IPS DF 6.9 (cell line): ENCODE measurements at regions not wholly inside any gene's neighbourhood (a gene's known extent, or its start where the extent isn't known, plus 50 kb on each side); places are given as distances from the start of the nearest gene placed in this dataset.

Source experiments
- DNase-seq: peaks from one replicate; pipeline ENCODE4 v3.0.0-alpha.2; 2013; ENCODE audit warnings: low read depth, low spot score
- H3K27ac ChIP-seq: one replicate; pipeline ENCODE4 v1.5.1; 2013; ENCODE audit warnings: low read length, control low read depth
- H3K27me3 ChIP-seq: 2 replicates; pipeline ENCODE4 v1.6.1; 2013; ENCODE audit warnings: mild to moderate bottlenecking, low read length; ENCODE audit not compliant: control insufficient read depth, insufficient read depth
- H3K36me3 ChIP-seq: 2 replicates; pipeline ENCODE4 v1.6.1; 2013; ENCODE audit warnings: low read length; ENCODE audit not compliant: control insufficient read depth, insufficient read depth
- H3K4me1 ChIP-seq: 2 replicates; pipeline ENCODE4 v1.6.1; 2013; ENCODE audit warnings: low read length; ENCODE audit not compliant: control insufficient read depth, insufficient read depth
- H3K4me3 ChIP-seq: 2 replicates; pipeline ENCODE4 v1.5.1; 2013; ENCODE audit warnings: mild to moderate bottlenecking, low read length
- H3K9me3 ChIP-seq: 2 replicates; pipeline ENCODE4 v1.6.1; 2013; ENCODE audit warnings: low read length, inconsistent platforms; ENCODE audit not compliant: control insufficient read depth, insufficient read depth
- WGBS: extraction: QIAGEN DNeasy Blood & Tissue Kit; methylation state at CpG from one replicate; pipeline ENCODE4 v1.1.7; 2013; ENCODE audit warnings: mixed read lengths, missing lambda C conversion rate; ENCODE audit not compliant: insufficient read length, insufficient coverage; 5-methylcytosine and 5-hydroxymethylcytosine counted together

DNA sequence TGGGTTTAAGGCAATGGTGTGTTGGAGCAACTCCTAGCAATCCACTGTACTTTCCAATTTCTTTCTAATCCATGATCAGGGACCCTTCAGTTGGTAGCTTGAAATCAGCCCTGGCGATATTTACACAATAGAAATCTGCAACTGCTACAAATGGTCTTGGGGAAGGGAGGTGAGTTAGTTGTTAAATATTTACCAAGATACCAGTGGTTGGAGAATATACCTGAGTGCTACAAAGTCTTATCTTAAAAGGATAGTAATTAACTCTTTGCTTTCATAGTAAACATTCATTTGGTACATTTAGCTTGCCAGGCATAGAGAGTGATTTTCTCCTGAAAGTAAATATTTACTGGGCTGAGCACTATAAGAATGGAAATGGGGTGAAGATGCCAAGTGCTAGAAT lies 568.2 kb downstream of the BCKDHB start:
- no CpG with 5 or more reads among the region's 1 CpG for WGBS
- Histone ChIP-seq H3K36me3 (no peaks in the 10 kb centered on the region), H3K27me3 (no peaks in the 10 kb centered on the region), H3K4me1 (no peaks in the 10 kb centered on the region), H3K27ac (no peak overlapping the region), H3K4me3 (no peak overlapping the region), H3K9me3 (no peaks in the 10 kb centered on the region)
- DNase-seq, result no peak

DNA sequence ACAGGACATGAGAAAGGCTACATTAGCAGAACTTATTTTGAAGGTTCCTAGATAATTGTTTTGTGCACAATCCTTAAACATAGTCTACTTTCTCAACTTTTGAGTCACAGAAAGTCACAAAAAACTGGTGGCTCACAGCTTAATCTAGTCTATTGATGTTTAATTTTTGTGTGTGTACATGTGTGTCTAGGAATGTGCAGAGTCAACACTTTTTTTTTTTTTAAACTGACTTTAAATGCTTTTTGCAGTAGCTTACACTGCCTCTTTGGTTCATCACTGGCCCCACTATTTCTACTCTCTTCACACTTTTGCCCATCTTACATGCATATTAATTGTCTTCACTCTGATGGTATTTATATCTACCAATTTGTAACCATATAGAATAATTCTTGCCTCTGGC lies 566.9 kb downstream of the BCKDHB start:
- no peak overlapping the region for H3K27ac ChIP-seq
- H3K9me3 ChIP-seq, result no peaks in the 10 kb centered on the region
- no peaks in the 10 kb centered on the region for H3K27me3 ChIP-seq
- no peaks in the 10 kb centered on the region for H3K4me1 ChIP-seq
- no peaks in the 10 kb centered on the region for H3K36me3 ChIP-seq
- DNase-seq, result no peak
- H3K4me3 ChIP-seq, result no peak overlapping the region

DNA sequence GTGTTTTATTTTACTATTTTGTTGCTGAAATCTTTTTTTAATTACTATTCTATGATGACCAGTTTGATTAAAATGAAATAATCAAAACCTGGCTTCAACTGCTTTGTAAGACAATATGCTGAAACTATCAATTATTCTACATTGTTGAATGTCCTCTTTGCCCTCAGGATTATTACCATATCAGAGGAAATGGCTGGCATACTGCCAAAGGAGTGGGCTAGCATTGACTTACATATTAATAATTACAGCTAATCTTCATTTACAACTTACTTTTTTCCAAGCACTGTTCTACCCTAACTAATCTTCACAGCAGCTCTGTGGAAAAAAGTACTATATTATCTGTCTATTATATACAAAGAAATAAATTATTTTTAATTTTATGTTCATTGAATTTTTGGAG lies 560.5 kb downstream of the BCKDHB start:
- Histone ChIP-seq H3K4me1 (no peaks in the 10 kb centered on the region), H3K27ac (no peak overlapping the region), H3K9me3 (no peaks in the 10 kb centered on the region), H3K4me3 (no peak overlapping the region), H3K36me3 (no peaks in the 10 kb centered on the region), H3K27me3 (no peaks in the 10 kb centered on the region)
- DNase-seq, result no peak

DNA sequence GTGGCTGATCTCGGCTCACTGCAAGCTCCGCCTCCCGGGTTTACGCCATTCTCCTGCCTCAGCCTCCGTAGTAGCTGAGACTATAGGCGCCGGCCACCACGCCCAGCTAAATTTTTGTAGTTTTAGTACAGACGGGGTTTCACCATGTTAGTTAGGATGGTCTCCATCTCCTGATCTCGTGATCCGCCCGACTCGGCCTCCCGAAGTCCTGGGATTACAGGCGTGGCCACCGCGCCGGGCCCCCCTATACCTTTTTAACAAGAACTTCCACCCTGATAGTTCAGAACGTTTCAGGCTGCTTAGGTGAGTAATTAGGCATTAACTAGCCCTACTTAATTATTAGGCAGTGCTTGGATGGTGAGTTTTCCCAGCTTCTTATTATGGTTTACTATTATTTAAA lies 552.5 kb downstream of the BCKDHB start:
- no peak for DNase-seq
- no peaks in the 10 kb centered on the region for H3K9me3 ChIP-seq
- WGBS, result no CpG with 5 or more reads among the region's 19 CpGs
- H3K4me3 ChIP-seq, result no peak overlapping the region
- no peaks in the 10 kb centered on the region for H3K36me3 ChIP-seq
- H3K4me1 ChIP-seq, result no peaks in the 10 kb centered on the region
- H3K27ac ChIP-seq, result no peak overlapping the region
- H3K27me3 ChIP-seq, result no peaks in the 10 kb centered on the region

DNA sequence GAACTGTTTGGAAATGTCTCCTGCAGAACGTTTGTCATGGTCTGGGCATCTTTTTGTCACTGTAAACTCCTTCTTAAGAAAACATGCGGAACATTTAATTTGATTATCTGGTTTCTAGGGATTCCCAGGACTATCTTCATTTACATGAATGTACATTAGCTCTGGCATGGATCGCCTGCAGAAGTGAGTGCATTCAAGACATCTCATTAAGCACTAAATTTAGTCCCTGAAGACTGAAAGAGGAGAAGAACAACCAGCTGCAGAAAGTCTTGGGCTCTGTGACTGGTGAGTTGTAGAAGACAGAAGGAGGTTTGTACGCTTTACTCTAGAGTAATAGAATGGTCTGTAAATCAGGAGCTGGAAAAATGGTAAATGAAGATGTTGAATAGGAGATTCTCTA lies 540.7 kb downstream of the BCKDHB start:
- Histone ChIP-seq H3K27ac (no peak overlapping the region), H3K36me3 (no peaks in the 10 kb centered on the region), H3K4me3 (no peak overlapping the region), H3K9me3 (no peaks in the 10 kb centered on the region), H3K4me1 (no peaks in the 10 kb centered on the region), H3K27me3 (no peaks in the 10 kb centered on the region)
- no peak for DNase-seq
- no CpG with 5 or more reads among the region's 4 CpGs for WGBS

DNA sequence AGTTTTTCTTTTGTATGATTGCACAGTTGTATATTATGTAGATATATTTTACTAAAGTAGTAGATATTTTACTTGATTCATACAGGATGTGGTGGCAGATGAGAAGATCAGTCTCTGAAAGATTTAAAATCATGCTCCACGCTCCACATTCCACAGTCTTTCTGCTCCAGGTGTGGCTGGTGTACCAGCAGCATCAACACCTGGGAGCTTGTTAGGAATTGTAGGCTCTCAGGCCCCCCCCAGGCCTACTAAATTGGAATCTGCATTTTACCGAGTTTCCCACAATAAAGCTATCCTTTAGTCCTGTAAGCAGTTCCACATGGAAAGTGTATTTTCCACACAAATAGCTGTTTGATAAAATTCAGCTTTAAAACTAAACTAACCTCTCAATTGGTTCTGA lies 537.4 kb downstream of the BCKDHB start:
- Histone ChIP-seq H3K36me3 (no peaks in the 10 kb centered on the region), H3K9me3 (no peaks in the 10 kb centered on the region), H3K4me1 (no peaks in the 10 kb centered on the region), H3K27ac (no peak overlapping the region), H3K4me3 (no peak overlapping the region), H3K27me3 (no peaks in the 10 kb centered on the region)
- no peak for DNase-seq
- no CpG with 5 or more reads among the region's 2 CpGs for WGBS

DNA sequence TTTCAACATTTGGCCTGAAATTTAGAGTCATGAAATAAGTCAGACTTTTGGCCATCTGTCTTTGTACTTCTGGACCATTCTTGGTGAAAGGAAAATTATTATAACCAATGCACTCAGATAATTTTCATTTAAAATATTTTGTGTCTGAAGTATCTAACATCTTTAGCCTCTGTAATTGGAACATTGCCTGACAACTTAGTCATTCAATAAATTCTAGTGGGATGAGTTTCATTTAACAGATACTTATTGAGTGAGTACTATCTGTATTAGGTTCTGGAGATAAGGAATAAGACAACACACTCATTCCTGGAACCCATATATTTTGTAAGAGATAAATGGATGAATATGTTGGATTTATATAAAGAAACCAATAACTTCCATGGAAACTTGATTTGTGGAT lies 536.0 kb downstream of the BCKDHB start:
- H3K27ac ChIP-seq, result no peak overlapping the region
- no peak for DNase-seq
- H3K9me3 ChIP-seq, result no peaks in the 10 kb centered on the region
- H3K4me1 ChIP-seq, result no peaks in the 10 kb centered on the region
- H3K27me3 ChIP-seq, result no peaks in the 10 kb centered on the region
- H3K4me3 ChIP-seq, result no peak overlapping the region
- no peaks in the 10 kb centered on the region for H3K36me3 ChIP-seq

DNA sequence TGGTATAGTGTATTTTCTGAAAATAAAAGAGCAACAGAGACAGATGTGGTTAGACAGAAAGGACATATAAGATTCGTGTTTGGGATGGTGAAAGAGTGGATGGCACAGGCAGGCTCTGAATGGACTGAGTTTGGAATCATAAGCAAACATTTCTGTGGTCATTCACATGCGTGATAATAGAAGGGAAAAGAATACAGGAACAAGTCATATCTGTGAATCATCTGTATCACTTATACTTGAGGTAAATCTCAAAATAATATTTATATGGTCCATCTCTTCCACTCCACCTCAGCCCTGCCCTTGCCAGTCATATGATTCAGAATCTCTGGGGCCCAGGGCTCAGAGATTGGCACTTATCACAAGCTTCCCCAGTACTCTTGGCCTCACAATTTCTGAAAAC lies 535.1 kb downstream of the BCKDHB start:
- Histone ChIP-seq H3K9me3 (no peaks in the 10 kb centered on the region), H3K27me3 (no peaks in the 10 kb centered on the region), H3K36me3 (no peaks in the 10 kb centered on the region), H3K4me1 (no peaks in the 10 kb centered on the region), H3K4me3 (no peak overlapping the region), H3K27ac (no peak overlapping the region)
- WGBS, result 100% methylated on average over 1 of the region's 2 CpGs
- DNase-seq, result no peak

DNA sequence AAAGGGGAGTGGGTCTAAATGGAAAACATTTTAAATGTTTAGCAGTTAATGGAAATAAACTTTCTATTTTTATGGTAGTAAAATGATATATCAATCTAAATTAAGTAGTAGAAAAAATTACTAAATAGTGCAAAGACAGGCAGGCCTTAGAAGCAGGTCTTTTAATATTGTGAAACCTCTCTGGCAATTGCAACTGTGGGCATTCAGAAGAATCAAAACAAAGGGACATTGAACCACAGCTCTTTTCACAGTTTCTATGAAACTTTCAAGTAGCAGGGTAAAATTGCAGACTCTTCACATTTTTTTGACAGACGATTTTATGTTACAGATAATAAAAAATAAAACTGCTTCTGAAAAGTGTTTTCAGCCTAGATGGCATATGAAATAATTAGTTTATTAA lies 533.7 kb downstream of the BCKDHB start:
- WGBS, result no CpG with 5 or more reads among the region's 1 CpG
- Histone ChIP-seq H3K27me3 (no peaks in the 10 kb centered on the region), H3K27ac (no peak overlapping the region), H3K9me3 (no peaks in the 10 kb centered on the region), H3K4me1 (no peaks in the 10 kb centered on the region), H3K36me3 (no peaks in the 10 kb centered on the region), H3K4me3 (no peak overlapping the region)
- no peak for DNase-seq

DNA sequence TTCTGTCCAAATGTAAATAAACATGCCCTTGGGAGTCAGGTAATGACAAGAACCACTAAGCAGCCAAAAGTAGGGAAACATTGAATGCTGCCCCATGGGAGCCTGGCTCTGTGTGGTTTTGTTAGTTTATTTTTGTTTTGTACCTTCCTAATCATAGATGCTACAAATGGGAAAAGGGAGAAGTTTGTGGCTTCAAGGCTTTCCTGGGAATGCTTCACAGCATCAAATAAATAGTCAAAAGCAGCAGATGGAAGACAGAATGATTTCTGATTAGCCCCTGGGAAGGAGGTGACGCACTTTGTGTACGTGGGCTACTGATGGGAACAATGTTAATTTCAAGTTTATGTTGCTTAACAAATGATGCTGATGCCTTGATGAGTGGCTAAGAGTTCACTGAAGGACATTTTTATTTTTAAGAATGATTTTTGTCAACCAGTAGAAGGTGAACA lies 532.7 kb downstream of the BCKDHB start:
- Histone ChIP-seq H3K27ac (no peak overlapping the region), H3K9me3 (no peaks in the 10 kb centered on the region), H3K4me1 (no peaks in the 10 kb centered on the region), H3K27me3 (no peaks in the 10 kb centered on the region), H3K4me3 (no peak overlapping the region), H3K36me3 (no peaks in the 10 kb centered on the region)
- DNase-seq, result no peak
- WGBS, result no CpG with 5 or more reads among the region's 2 CpGs

DNA sequence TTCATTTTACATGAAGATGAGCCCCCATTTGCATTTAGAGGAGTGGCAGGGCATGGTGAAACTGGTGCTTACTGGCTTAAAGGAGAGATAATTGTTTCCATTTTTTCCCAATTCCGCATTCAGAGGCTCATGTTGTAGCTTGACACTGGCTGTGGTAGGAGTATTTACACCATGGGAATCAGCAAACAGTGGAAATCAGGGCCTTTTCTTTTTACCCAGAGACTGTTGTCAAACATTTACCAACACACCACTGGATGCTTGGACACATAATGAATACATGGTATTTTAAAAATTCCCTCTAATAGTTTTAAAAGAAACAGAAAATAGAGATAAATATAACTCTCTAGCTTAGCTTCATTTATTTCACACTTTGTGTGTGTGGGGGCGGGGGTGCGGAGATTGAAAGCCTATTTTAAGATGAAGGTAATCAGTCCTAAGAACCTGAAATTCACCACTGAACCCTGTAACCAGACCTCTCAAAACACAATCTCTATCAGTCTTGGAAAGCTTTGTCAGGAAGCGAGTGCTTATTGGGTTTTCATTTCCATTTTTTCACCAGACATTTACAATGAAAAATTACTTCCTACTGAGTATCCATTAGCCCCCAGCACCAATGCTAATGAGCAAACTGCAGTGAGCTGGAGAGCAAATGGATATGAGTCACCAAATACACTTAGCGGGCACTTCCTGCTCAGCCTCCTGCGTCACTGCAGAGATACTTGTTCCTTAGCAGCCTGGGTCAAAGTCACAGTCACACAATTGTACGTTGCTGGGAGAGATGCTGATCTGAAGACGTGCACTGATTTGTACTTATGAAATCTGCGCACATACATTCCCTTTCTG lies 532.0 kb downstream of the BCKDHB start:
- Histone ChIP-seq H3K9me3 (no peaks in the 10 kb centered on the region), H3K27ac (no peak overlapping the region), H3K4me1 (no peaks in the 10 kb centered on the region), H3K27me3 (no peaks in the 10 kb centered on the region), H3K36me3 (no peaks in the 10 kb centered on the region), H3K4me3 (no peak overlapping the region)
- DNase-seq, result no peak
- WGBS, result no CpG with 5 or more reads among the region's 9 CpGs
